CD4-positive, alpha-beta T cell (primary cell): ENCODE measurements at regions not wholly inside any gene's neighbourhood (a gene's known extent, or its start where the extent isn't known, plus 50 kb on each side); places are given as distances from the start of the nearest gene placed in this dataset.

Experiments used
- ATAC-seq: fragments of 200-7000 bp; cut with Tn5 transposase; one replicate; pipeline ENCODE4 v1.10.0; 2022; ENCODE audit warnings: mild to moderate bottlenecking; ENCODE audit not compliant: poor library complexity
- CTCF ChIA-PET: fragments of 350-600 bp; sonication (Branson Sonifier 250); formaldehyde crosslinking; loops from one replicate; lab custom pipeline; 2021; ENCODE audit warnings: antibody characterized with exemption, inconsistent platforms; lab: Charles Lee
- POLR2A ChIA-PET: fragments of 350-600 bp; sonication (Branson Sonifier 250); formaldehyde crosslinking; loops from one replicate; lab custom pipeline; 2021; ENCODE audit warnings: antibody characterized with exemption, inconsistent platforms; lab: Charles Lee
- DNase-seq, 14 experiments: peaks; one replicate each; pipeline ENCODE4 v3.0.0-alpha.2; 2013 to 2020; ENCODE audit warnings: mixed read lengths in 2 of 14
- H3K27ac ChIP-seq, 2 donors: one replicate each; pipeline versions ENCODE4 v1.5.1 to v1.7.0; 2013; ENCODE audit warnings: low read length in 2 of 2, low read depth in 1 of 2, mild to moderate bottlenecking in 1 of 2
- H3K27me3 ChIP-seq, 2 experiments: 1 replicate in 1 of 2; 2 replicates in 1 of 2; pipeline versions ENCODE4 v1.6.1 to v1.7.0; 2013; ENCODE audit warnings: low read length in 2 of 2, control low read depth in 1 of 2, mild to moderate bottlenecking in 1 of 2, moderate library complexity in 1 of 2; ENCODE audit not compliant: insufficient read depth in 2 of 2, control insufficient read depth in 1 of 2
- H3K36me3 ChIP-seq: one replicate; pipeline ENCODE4 v1.6.1; 2013; ENCODE audit warnings: low read length, control low read depth; ENCODE audit not compliant: insufficient read depth
- H3K4me1 ChIP-seq: one replicate; pipeline ENCODE4 v1.6.1; 2013; ENCODE audit warnings: low read length, control low read depth; ENCODE audit not compliant: insufficient read depth
- H3K4me3 ChIP-seq: one replicate; pipeline ENCODE4 v1.5.1; 2013; ENCODE audit warnings: mild to moderate bottlenecking, low read length, moderate library complexity
- H3K9me3 ChIP-seq, 2 experiments: 1 replicate in 1 of 2; 2 replicates in 1 of 2; pipeline versions ENCODE4 v1.6.1 to v1.7.0; 2013; ENCODE audit warnings: low read length in 2 of 2, mild to moderate bottlenecking in 2 of 2, control low read depth in 1 of 2, moderate library complexity in 1 of 2; ENCODE audit not compliant: control insufficient read depth in 1 of 2, insufficient read depth in 1 of 2
- H3K27ac Mint-ChIP-seq: one replicate; pipeline ENCODE4 v1.8.0; 2020; ENCODE audit warnings: mixed read lengths
- H3K27me3 Mint-ChIP-seq: one replicate; pipeline ENCODE4 v1.8.0; 2021; ENCODE audit warnings: mixed read lengths
- H3K36me3 Mint-ChIP-seq: one replicate; pipeline ENCODE4 v1.8.0; 2021; ENCODE audit warnings: low read depth, mixed read lengths
- H3K4me1 Mint-ChIP-seq: one replicate; pipeline ENCODE4 v1.8.0; 2021; ENCODE audit warnings: low read depth, mixed read lengths
- H3K4me3 Mint-ChIP-seq: one replicate; pipeline ENCODE4 v1.8.0; 2020; ENCODE audit warnings: mild to moderate bottlenecking, mixed read lengths
- H3K9me3 Mint-ChIP-seq: one replicate; pipeline ENCODE4 v1.8.0; 2020; ENCODE audit warnings: mixed read lengths
- CTCF ChIP-seq: fragments of 200-600 bp; IDR thresholded peaks from one replicate; pipeline ENCODE4 v1.8.0; 2022; ENCODE audit warnings: antibody characterized with exemption, mild to moderate bottlenecking
- intact Hi-C, 2 experiments: fragments of 100-400 bp; cut with DNase I in 1 of 2; cut with micrococcal nuclease in 1 of 2; formaldehyde crosslinking; loops; one replicate each; pipeline versions ENCODE4 v1.15.1 to v1.9.0; 2023 to 2025; cut with DNase I, micrococcal nuclease

DNA sequence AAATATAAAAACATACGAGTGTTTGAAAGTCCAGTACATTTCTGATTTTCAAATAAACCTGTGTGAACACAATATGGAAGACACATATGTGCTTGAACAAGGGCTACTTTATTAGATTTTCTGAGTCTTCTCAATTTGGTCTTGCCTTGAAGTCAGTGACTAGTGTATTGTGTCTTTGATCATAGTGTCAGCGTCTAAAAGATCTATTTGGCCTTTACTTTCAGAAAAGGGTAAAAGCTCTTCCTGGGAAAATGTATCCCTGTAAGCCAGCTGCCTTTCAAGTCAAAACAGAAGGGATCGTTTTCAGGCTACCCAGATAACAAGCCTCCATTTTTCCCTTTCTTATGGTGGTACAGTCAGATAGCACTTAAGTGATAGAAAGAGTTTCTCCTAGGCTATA lies 471.9 kb downstream of the CMPK2 start:
- Mint-ChIP-seq H3K4me1 (no peaks in the 10 kb centered on the region), H3K4me3 (no peak overlapping the region), H3K9me3 (peaks cover 8% of the 10 kb centered on the region), H3K36me3 (no peaks in the 10 kb centered on the region), H3K27me3 (no peaks in the 10 kb centered on the region), H3K27ac (no peak overlapping the region)
- POLR2A ChIA-PET = no interaction called here
- CTCF ChIA-PET = no interaction called here
- Histone ChIP-seq H3K27ac (no peak overlapping the region), H3K4me1 (no peaks in the 10 kb centered on the region), H3K27me3 (no peaks in the 10 kb centered on the region), H3K9me3 (peaks cover 0 to 10% of the 10 kb centered on the region in 2 experiments), H3K4me3 (no peak overlapping the region), H3K36me3 (no peaks in the 10 kb centered on the region)
- TF ChIP-seq CTCF = no peak
- intact Hi-C loops = no loop called here
- ATAC-seq (no peak), DNase-seq (no peak)

DNA sequence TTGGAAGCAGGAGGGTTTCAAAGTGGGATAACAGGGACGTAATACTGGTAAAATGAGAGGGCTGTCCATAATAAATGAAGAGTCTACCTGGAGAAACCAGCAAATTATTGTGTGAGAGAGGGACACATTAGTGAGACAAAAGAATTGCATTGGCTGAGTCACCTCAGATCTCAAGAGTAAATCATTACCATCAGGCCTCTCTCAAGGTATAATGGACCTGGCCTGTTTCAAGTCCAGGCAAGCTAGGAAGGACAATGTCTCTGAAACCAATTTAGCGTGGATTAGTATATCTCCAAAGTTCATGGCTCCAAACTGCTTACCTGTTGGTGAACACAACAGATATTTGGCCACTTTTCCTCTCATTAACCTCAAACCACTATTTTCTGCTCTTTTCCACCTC lies 471.4 kb downstream of the CMPK2 start:
- peaks cover 0 to 10% of the 10 kb centered on the region in 2 experiments for H3K9me3 ChIP-seq
- Mint-ChIP-seq H3K27ac (no peak overlapping the region), H3K27me3 (no peaks in the 10 kb centered on the region), H3K4me1 (no peaks in the 10 kb centered on the region), H3K36me3 (no peaks in the 10 kb centered on the region), H3K9me3 (peaks cover 8% of the 10 kb centered on the region), H3K4me3 (no peak overlapping the region)
- no peaks in the 10 kb centered on the region for H3K4me1 ChIP-seq
- no peak for TF ChIP-seq CTCF
- CTCF ChIA-PET = no interaction called here
- no peaks in the 10 kb centered on the region for H3K36me3 ChIP-seq
- no peaks in the 10 kb centered on the region for H3K27me3 ChIP-seq
- ATAC-seq = no peak
- no peak overlapping the region for H3K27ac ChIP-seq
- POLR2A ChIA-PET = no interaction called here
- intact Hi-C loops = no loop called here
- H3K4me3 ChIP-seq = no peak overlapping the region
- DNase-seq = no peak

DNA sequence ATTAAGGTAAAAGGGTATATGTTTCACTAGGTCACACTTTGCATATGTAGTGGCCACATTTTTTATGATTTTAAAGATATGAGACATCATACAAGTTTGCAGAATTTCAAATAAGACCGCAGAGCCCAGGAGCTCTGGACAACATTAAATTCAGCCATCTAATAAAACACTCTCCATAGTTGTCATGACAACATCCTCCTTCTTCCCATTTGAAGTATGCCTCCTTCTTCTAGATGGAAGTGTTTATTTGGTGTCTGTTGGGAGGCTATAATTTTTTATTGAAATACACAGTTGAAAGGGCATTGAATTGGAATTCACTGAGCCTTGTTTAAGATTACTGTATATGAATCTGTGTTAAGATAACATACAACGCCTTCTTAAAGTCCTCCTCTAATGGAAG lies 467.3 kb downstream of the CMPK2 start:
- ChIA-PET POLR2A (no interaction called here), CTCF (no interaction called here)
- Histone ChIP-seq H3K27me3 (no peaks in the 10 kb centered on the region), H3K9me3 (no peaks in the 10 kb centered on the region), H3K27ac (no peak overlapping the region), H3K4me3 (no peak overlapping the region), H3K4me1 (no peaks in the 10 kb centered on the region), H3K36me3 (no peaks in the 10 kb centered on the region)
- Mint-ChIP-seq H3K4me1 (no peaks in the 10 kb centered on the region), H3K4me3 (no peak overlapping the region), H3K27ac (no peak overlapping the region), H3K27me3 (no peaks in the 10 kb centered on the region), H3K36me3 (no peaks in the 10 kb centered on the region), H3K9me3 (peaks cover 3% of the 10 kb centered on the region)
- no peak for DNase-seq
- no peak for TF ChIP-seq CTCF
- ATAC-seq = no peak
- intact Hi-C loops = no loop called here
